ENCODE measurements at regions not wholly inside any gene's neighbourhood (a gene's known extent, or its start where the extent isn't known, plus 50 kb on each side); places are given as distances from the start of the nearest gene placed in this dataset.

DNA sequence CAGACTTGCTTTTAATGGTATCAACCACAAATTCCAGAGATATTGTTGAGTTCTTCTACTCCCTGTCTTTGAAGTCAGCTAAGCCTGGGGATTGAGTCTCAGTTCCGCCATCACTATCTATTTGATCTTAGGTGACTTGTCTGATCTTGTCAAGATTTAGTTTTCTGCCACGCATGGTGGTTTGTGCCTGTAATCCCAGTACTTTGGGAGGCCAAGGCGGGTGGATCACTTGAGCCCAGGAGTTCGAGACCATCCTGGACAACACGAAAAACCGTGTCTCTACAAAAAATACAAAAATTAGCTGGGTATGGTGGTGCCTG is 376.9 kb downstream of the FGF9 start:
- no peak for DNase-seq
- TF ChIP-seq POLR2A (IDR thresholded peaks at IDR 0.05; ENCODE audit: low read length): no peak
- TF ChIP-seq GATA1 (IDR thresholded peaks at IDR 0.05; ENCODE audit: low read depth, low read length): no peak

DNA sequence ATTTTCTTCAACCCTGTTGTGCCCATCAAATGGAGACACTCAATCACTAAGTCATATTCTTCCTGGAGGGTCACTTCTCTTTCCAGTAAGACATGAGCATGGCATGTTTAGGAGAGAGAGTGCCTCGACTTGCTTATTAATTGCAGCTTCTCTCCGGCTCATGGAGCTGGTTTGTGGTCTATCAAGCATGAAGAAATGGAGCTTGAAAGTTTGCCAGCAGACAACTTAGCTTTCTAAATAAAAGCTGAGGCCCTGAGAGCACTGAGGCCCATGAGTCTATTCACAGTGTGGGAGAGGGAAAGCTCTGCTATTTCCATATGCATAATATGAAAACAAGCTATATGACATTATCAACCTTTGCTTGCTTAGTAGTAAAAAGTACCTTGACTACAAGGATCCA is 378.5 kb downstream of the FGF9 start:
- TF ChIP-seq GATA1 (IDR thresholded peaks at IDR 0.05; ENCODE audit: low read depth, low read length) (no peak), POLR2A (IDR thresholded peaks at IDR 0.05; ENCODE audit: low read length) (no peak)
- no peak for DNase-seq

DNA sequence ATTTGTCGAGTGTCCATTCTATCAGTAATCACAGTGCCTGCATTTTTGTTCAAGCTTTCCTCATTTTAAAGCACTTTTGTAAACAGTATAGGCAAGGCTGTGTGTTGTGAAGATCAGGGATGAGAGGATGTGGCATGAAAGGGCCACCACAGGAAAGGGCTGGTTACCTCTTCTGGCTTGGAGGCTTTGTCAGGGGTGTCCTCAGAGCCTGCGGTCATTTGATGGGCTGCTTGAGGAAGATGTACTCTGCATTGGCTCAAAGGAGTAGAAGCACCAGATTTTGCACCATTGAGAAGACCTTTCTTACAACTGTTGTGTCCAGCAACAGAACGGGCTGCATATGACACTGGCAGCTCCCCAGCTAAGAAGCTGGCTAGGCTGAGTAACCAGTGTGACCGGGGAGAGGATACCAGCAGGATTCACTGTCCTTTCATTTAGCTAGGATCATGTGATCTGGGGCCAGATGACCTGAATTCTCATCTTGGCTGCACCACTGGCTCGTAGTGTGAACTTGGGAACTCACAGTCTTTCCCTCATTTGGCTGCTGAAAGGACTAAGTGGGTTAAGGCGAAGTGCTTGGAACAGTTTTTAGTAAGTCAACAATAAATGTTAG is 380.2 kb downstream of the FGF9 start:
- TF ChIP-seq GATA1 (IDR thresholded peaks at IDR 0.05; ENCODE audit: low read depth, low read length) (no peak), POLR2A (IDR thresholded peaks at IDR 0.05; ENCODE audit: low read length) (no peak)
- no peak for DNase-seq

DNA sequence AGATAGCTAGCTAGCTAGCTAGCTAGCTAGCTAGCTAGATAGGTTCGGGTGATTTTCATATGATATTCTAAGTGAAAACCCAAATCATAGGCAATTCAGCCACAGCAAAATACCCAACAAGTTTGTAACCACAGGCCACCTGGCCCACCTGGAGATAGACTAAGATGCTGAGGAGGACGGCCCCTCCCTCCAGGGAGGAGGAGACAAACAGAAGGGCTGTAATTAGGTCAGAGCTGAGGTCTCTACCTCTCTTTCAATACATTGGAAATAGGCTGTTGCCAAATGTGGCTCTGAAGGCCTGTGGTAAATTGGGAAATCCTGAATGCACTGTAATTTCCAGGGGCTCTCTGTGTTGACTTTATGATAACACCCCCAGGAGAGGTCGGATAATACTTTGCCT is 382.2 kb downstream of the FGF9 start:
- no peak for TF ChIP-seq POLR2A (IDR thresholded peaks at IDR 0.05; ENCODE audit: low read length)
- no peak for TF ChIP-seq GATA1 (IDR thresholded peaks at IDR 0.05; ENCODE audit: low read depth, low read length)
- DNase-seq: no peak

DNA sequence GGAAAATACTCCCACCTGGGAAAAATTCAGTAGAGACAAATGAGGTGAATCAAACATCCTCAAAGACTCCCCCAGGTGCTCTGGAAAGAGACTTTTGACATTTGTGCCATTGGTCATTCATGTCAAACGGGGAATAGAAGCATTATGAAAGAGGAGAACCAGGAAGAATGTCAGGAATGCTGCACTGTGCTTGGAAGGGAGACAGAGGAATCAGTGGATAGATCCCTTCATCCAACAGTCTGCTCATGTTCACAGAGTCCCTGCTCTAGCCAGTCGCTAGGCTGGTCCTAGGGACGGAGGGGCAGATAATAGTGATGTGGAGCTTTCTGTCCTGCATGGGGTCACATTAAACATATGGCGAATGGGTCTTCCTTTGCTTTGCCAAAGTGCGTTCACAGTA is 384.4 kb downstream of the FGF9 start:
- TF ChIP-seq GATA1 (IDR thresholded peaks at IDR 0.05; ENCODE audit: low read depth, low read length) (no peak), POLR2A (IDR thresholded peaks at IDR 0.05; ENCODE audit: low read length) (no peak)
- no peak for DNase-seq

DNA sequence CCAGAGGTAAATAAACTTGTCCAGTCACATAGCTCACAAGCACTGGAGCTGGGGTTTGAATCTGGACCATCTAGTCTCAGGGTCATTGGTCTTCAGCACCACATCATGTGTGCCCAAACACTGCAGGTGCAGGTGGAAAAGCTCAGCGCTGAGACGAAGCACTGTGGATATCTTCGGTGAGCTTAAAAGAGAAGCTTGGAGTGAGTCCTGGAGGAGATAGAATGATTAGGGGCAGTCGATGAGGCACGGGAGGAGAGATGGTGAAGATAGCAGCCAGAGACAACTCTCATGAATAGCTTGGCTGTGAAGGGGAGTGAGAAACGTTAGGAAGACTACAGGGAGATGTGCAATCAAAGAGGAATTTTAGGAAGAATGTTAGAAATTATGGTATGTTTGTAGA is 389.3 kb downstream of the FGF9 start:
- no peak for TF ChIP-seq POLR2A (IDR thresholded peaks at IDR 0.05; ENCODE audit: low read length)
- TF ChIP-seq GATA1 (IDR thresholded peaks at IDR 0.05; ENCODE audit: low read depth, low read length): no peak

DNA sequence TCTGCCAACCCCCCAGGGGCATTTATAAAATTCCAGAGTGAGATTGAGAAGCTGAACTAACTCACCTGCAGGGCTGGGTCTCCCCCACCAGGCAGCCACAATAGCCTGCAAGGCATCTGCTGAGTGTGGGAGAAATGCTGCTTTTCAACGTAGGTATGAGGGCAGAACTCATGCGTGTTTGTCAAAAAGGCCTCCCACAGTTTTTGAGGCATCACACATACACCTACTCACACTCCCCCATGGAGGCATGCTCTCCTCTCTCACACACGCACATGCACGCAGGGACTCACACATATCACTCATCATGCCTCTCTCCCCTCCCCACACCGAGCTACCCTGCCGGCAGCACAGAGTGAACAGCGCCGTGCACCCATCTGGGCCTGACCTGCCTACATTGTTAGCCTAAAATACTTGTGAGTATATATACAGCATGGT is 390.5 kb downstream of the FGF9 start:
- TF ChIP-seq POLR2A (IDR thresholded peaks at IDR 0.05; ENCODE audit: low read length) (no peak), GATA1 (IDR thresholded peaks at IDR 0.05; ENCODE audit: low read depth, low read length) (no peak)
- no peak for DNase-seq

More for the DNA sequence above, 389.3 kb downstream of the FGF9 start:
- DNase-seq: no peak

DNA sequence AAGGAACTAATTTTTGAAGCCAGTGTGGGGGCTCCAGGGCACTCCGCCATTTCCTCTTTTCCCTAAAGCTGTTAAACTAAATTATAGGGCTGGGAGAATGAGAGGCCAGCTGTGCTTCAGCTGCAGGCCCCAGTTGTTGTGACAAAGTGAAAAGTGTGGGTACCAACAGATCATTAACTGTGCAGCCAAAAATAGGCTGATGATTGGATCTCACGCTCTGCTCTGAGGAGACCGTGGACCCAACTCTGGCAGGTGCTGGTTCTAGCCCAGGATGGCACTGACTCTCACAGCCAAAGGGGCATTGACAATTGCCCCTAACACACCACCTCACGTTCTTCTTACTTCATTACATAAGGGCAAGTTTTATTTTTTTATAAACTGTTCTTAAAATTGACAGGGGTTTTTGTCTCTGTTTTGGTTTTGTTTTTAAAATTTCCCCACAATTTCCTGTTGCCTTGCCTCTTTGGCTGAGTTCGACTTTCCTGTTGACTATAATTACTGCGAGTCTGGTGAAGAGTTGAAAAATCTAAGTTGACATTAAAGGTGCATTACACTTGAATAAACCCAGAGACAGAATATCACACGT is 391.0 kb downstream of the FGF9 start:
- TF ChIP-seq POLR2A (IDR thresholded peaks at IDR 0.05; ENCODE audit: low read length) (no peak), GATA1 (IDR thresholded peaks at IDR 0.05; ENCODE audit: low read depth, low read length) (no peak)
- DNase-seq: no peak

DNA sequence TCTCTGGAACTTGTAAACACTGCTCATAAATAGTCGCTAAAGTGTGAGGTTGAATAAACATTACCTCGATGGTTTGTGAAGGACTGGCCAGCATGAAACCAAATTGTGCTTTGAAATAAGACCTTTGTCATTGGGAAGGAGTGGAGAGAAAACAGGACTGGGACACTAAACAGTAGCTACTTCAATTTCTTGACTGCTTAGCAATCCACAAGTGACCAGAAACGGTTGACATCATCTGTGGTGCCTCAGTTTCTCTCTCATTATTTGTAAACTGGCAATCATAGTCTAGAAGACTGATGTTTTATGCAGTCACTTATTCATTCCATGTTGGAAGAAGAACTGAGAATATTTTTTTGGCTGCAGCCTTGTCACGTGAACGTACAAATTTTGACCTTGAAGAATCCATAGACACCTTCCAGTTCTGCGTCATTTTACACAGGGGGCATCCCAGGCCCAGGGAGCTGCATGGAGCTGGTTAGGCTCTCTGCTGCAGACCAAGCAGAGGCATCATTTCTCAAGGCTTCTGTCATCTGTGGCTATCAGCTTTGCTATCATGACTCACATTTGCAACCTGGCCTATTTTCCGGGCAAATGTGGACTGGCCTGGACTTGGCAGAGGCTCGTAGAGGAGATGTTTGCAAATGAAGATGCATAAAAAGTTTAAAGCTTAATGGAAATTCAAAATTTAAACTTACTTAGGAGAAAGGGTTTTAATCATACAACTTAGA is 391.8 kb downstream of the FGF9 start:
- TF ChIP-seq POLR2A (IDR thresholded peaks at IDR 0.05; ENCODE audit: low read length) (no peak), GATA1 (IDR thresholded peaks at IDR 0.05; ENCODE audit: low read depth, low read length) (no peak)
- DNase-seq: no peak

DNA sequence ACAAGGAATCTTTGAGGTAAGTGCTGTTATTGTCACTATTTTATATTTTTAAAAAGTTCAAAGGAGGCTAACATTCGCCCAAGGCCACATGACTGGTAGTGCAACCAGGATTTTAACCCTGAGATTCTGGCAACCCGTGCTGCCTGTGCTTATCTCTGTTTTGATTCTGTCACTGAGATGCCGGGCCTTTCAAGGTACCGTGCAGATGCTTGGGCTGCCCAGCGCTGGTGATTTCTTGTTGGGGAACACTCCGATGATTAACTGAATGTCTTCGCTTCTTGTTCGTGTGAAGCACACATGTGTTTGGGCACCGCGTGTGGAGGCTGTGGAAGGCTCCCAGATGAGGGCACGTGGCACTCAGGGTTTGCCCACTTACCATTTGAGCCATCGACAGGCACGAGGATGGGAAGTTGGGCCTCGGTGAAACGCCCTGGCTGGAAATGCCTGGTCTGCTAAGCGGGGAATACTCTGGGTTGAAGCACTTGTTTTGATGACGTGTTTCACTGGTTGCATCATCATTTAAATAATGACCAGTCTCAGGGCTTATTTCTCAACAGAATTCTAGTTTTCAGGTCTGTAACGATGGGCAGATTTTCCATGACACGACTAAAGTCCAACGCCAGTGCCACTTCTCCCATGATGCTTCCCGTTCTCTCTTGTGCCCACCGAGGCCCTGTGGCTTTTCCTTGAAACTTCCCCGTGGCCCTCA is 392.7 kb downstream of the FGF9 start:
- TF ChIP-seq GATA1 (IDR thresholded peaks at IDR 0.05; ENCODE audit: low read depth, low read length): no peak
- TF ChIP-seq POLR2A (IDR thresholded peaks at IDR 0.05; ENCODE audit: low read length): no peak
- no peak for DNase-seq

DNA sequence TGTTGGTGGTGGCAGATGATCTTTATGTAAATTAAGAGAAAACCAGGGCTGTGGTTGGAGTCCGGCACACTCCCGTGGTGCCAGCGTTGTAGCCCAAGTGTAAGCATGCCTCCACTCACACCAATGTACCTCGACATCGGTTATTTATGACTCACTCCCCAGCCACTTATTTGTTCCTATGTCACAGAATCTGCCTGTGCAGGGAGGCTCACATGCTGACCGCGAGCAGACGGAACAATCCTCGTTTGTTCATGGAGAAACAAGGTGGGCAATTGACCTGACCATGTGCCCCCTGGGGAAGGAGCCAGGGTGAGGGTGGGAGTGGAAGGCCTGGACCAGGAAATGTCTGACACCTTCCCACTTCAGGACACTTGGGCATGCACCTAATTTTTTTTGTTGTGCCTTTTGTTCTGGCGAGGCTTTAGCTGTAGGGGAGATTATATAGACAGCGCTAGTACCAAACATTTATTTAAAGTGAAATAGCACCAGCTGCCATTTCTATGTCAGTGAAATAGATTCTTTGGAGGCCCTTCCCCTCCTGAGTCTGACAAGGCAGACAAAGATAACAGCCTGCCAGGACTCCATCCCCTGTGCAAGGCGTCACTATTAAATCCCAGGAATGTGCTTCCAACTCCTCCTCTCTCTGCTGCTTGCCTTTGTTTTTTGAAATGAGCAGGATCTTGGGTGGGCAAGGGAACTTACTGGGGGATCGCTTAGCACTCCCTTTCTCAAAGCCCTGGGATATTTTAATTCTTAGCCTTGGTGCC is 394.2 kb downstream of the FGF9 start:
- no peak for DNase-seq
- no peak for TF ChIP-seq POLR2A (IDR thresholded peaks at IDR 0.05; ENCODE audit: low read length)
- no peak for TF ChIP-seq GATA1 (IDR thresholded peaks at IDR 0.05; ENCODE audit: low read depth, low read length)

DNA sequence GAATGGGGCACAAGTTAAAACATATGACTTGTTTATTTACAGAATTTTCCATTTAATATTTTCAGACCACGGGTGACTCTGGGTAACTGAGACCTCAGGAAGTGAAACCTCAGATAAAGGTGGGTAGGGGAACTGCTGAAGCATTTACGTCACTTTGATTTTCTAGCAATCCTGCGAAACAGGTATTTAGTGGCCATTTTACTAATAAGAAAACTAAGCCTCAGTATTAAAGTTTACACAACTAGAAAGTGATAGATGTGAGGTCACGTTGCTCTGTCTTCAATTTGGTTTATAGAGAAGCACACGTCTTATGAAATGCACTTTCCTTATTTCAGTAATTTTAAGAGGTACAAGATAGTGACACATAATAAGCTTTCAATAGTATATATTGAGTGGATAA is 402.8 kb downstream of the FGF9 start:
- no peak for TF ChIP-seq GATA1 (IDR thresholded peaks at IDR 0.05; ENCODE audit: low read depth, low read length)
- TF ChIP-seq POLR2A (IDR thresholded peaks at IDR 0.05; ENCODE audit: low read length): no peak
- no peak for DNase-seq

DNA sequence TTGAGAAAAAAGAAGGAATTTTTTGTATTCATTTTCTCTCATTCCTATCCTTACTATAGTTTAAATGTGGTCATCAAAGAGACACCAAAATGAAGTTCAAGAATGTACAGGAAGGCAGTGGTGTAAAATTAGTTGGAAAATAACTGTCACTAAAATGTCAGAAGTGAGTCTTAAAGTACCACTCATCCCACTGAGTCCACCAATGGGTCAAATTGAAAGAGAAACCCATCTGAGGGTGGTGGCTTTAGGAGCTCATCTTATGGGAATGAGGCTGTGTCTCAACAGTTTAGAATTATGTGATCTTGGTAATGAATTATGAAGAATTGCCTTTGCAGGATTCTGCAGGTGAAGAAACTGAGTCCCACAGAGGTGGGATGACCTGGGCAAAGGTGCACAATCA is 403.5 kb downstream of the FGF9 start:
- DNase-seq: no peak
- TF ChIP-seq GATA1 (IDR thresholded peaks at IDR 0.05; ENCODE audit: low read depth, low read length) (no peak), POLR2A (IDR thresholded peaks at IDR 0.05; ENCODE audit: low read length) (no peak)

DNA sequence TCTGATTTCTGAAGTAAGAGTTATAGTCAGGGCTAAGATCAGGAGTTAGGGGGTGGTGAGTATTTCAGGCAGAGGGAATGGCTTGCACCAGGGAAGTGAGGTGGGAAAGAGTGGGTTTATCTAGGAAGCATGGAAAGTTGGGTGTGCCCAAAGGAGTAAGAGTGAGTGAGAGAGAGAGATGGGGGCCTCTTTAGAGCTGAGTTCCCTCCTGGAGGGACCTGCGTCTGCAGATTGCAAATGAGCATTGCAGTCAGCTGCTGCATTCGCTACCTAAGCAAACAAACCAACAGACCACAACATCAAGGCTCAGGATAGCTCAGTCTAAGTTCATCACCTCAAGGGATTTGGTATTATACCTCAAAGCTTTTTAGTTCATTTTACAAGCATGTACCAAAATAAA is 405.8 kb downstream of the FGF9 start:
- TF ChIP-seq POLR2A (IDR thresholded peaks at IDR 0.05; ENCODE audit: low read length) (no peak), GATA1 (IDR thresholded peaks at IDR 0.05; ENCODE audit: low read depth, low read length) (no peak)
- no peak for DNase-seq
